Activated naive CD8-positive, alpha-beta T cell treated with anti-CD3 and anti-CD28 coated beads for 36 hours (primary cell): ENCODE measurements at regions not wholly inside any gene's neighbourhood (a gene's known extent, or its start where the extent isn't known, plus 50 kb on each side); places are given as distances from the start of the nearest gene placed in this dataset.
"Not testable (repeated sequence)": the region's sequence is repeated elsewhere in the genome, so short reads cannot be mapped to it uniquely, and the experiment has no call there.

ENCODE experiments used
- DNase-seq: peaks from one replicate; pipeline ENCODE4 v3.0.0; 2021
- H3K27ac Mint-ChIP-seq: one replicate; pipeline ENCODE4 v1.8.0; 2022; ENCODE audit warnings: mild to moderate bottlenecking, moderate library complexity, mixed read lengths
- H3K27me3 Mint-ChIP-seq: one replicate; pipeline ENCODE4 v1.8.0; 2022; ENCODE audit warnings: mild to moderate bottlenecking, mixed read lengths
- H3K36me3 Mint-ChIP-seq: one replicate; pipeline ENCODE4 v1.8.0; 2021; ENCODE audit warnings: mild to moderate bottlenecking, mixed read lengths
- H3K4me1 Mint-ChIP-seq: one replicate; pipeline ENCODE4 v1.8.0; 2021; ENCODE audit warnings: mixed read lengths
- H3K4me3 Mint-ChIP-seq: one replicate; pipeline ENCODE4 v1.8.0; 2022; ENCODE audit warnings: mild to moderate bottlenecking, moderate library complexity, mixed read lengths
- H3K9me3 Mint-ChIP-seq: one replicate; pipeline ENCODE4 v1.8.0; 2022; ENCODE audit warnings: mixed read lengths

DNA sequence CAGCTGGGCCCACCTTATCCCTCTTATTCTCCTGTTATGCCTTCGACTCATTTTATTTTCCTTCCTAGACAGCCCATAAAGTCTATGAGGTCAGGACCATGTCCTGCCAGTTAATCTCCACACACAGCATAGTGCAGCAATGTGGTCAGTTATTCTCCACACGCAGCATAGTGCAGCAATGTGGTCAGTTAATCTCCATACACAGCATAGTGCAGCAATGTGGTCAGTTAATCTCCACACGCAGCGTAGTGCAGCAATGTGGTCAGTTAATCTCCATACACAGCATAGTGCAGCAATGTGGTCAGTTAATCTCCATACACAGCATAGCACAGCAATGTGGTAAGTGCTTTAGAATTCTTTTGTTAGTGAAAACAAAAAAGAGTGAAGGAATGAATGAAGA is 77.8 kb downstream of the TEX36 start:
- Mint-ChIP-seq H3K36me3 (no peaks in the 10 kb centered on the region), H3K4me1 (no peaks in the 10 kb centered on the region), H3K9me3 (peaks cover 3% of the 10 kb centered on the region), H3K4me3 (no peak overlapping the region), H3K27ac (no peak overlapping the region), H3K27me3 (peaks cover 4% of the 10 kb centered on the region)
- DNase-seq, result no peak

DNA sequence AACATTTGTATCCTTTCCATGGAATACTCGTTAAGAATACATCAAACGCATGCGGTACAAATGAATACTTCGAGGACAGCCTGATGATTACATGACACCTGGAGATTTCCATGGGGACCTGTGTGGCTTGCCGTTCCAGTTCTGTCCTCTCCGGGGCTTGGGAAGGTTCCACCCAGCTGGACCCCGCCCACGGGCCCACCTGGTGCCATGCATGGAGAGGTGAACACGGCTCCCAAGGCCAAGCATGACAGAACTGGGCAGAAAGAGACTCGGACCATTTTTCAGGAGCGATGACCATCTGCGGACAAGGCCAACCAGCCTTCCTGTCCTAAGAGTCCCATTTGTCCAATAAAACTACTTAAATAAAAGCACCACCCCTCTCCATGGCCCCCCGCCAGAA is 80.1 kb downstream of the TEX36 start:
- Mint-ChIP-seq H3K9me3 (peaks cover 3% of the 10 kb centered on the region), H3K4me3 (no peak overlapping the region), H3K27ac (no peak overlapping the region), H3K27me3 (peaks cover 4% of the 10 kb centered on the region), H3K36me3 (no peaks in the 10 kb centered on the region), H3K4me1 (no peaks in the 10 kb centered on the region)
- no peak for DNase-seq

DNA sequence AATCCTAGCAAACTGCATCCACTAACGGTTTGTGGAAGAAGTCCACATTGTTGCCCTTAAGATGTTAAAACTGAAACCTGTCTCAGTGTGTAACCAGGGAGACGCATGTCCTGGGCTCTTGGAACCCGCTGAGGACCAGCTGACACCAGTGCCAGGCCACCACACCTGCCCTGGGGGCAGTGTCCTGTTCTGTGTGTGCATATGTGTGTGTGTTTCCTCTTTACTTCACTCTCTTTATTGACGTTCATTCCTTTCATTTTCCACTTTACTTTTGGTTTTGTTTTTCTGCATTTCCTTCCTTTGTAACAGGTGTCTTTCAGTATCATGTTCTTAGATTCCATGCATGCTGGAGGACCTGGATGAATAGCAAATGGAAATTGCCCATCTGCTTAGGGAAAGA is 83.8 kb downstream of the TEX36 start:
- no peaks in the 10 kb centered on the region for H3K4me1 Mint-ChIP-seq
- peaks cover 6% of the 10 kb centered on the region for H3K27me3 Mint-ChIP-seq
- H3K27ac Mint-ChIP-seq, result no peak overlapping the region
- H3K4me3 Mint-ChIP-seq, result no peak overlapping the region
- H3K36me3 Mint-ChIP-seq, result no peaks in the 10 kb centered on the region
- DNase-seq, result no peak
- H3K9me3 Mint-ChIP-seq, result peaks cover 17% of the 10 kb centered on the region

DNA sequence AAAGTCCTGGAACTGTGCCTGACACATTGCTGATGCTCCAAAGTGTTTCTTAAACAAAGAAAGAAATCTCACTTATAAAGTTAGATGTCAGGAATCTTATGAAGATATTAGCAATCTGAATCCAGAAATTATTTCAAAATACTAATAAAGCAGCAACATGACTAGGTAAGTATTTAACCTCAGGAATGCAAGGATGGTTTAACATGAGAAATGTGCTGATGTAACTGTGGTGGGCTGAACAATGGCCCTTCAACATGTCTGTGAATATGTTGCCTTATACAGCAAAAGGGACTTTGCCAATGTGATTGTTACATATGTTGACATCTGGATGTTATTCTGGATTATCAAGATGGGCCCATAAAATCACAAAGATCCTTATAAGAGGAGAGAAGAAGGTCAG is 87.1 kb downstream of the TEX36 start:
- H3K9me3 Mint-ChIP-seq, result peaks cover 17% of the 10 kb centered on the region
- no peak overlapping the region for H3K27ac Mint-ChIP-seq
- no peaks in the 10 kb centered on the region for H3K36me3 Mint-ChIP-seq
- H3K27me3 Mint-ChIP-seq, result peaks cover 12% of the 10 kb centered on the region
- DNase-seq, result no peak
- H3K4me3 Mint-ChIP-seq, result no peak overlapping the region
- no peaks in the 10 kb centered on the region for H3K4me1 Mint-ChIP-seq

DNA sequence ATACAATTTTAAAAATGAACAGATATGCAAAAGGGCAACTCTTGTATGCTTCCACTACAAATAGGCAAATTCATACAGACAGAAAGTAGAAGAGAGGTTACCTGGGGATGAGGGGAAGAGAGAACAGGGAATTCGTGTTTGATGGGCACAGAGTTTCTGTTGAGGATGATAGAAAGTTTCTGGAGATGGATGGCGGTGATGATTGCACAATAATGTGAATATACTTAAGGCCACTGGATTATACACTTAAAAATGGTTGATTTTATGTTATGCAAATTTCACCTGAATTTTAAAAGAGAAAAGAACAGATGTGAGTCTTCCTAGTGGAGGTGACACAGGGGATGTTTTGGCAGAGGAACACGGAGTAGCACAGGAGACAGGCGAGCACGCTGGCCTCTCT is 89.3 kb downstream of the TEX36 start:
- Mint-ChIP-seq H3K9me3 (peaks cover 14% of the 10 kb centered on the region), H3K4me1 (no peaks in the 10 kb centered on the region), H3K36me3 (no peaks in the 10 kb centered on the region), H3K27ac (no peak overlapping the region), H3K4me3 (no peak overlapping the region), H3K27me3 (peaks cover 12% of the 10 kb centered on the region)
- DNase-seq, result no peak

DNA sequence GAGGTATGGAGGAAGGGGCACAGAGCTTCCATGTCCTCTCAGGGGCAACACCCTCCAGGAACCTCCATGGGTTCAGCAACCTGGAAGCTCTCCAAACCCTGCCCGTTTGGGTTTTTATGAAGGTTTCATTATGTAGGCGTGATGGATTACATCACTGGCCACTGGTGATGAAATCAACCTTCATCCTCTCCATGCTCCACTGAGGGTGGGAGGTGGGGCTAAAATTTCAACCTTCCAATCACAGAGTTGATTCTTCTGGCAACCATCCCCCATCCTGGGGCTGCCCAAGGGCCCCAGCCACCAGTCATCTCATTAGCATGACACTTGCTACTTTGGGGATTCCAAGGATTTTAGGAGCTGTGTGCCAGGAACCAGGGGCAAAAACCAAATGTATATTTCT is 90.1 kb downstream of the TEX36 start:
- peaks cover 16% of the 10 kb centered on the region for H3K27me3 Mint-ChIP-seq
- no peak overlapping the region for H3K27ac Mint-ChIP-seq
- H3K9me3 Mint-ChIP-seq, result peaks cover 16% of the 10 kb centered on the region
- H3K36me3 Mint-ChIP-seq, result no peaks in the 10 kb centered on the region
- H3K4me1 Mint-ChIP-seq, result no peaks in the 10 kb centered on the region
- no peak for DNase-seq
- H3K4me3 Mint-ChIP-seq, result no peak overlapping the region

DNA sequence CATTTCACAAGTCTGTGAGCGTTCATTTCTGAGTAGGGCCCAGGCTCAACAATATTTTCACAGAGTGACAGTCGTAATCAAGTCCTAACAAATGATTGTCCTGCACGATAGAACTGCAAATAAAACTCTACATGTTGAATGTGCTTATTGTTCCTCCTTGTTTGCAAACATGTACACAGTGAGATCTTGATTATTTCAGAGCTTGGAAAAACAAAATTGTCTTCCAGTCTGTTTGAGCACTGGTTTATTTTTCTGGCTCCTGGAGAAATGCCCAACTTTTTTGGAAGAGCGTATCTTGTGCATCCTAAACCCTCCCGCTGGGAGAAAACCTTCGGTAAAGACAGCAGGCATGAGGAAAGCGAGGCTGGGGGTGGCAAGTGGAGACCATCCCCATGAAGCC is 91.1 kb downstream of the TEX36 start:
- Mint-ChIP-seq H3K27me3 (peaks cover 19% of the 10 kb centered on the region), H3K4me3 (no peak overlapping the region), H3K9me3 (peaks cover 17% of the 10 kb centered on the region), H3K4me1 (no peaks in the 10 kb centered on the region), H3K36me3 (no peaks in the 10 kb centered on the region), H3K27ac (no peak overlapping the region)
- DNase-seq, result no peak

DNA sequence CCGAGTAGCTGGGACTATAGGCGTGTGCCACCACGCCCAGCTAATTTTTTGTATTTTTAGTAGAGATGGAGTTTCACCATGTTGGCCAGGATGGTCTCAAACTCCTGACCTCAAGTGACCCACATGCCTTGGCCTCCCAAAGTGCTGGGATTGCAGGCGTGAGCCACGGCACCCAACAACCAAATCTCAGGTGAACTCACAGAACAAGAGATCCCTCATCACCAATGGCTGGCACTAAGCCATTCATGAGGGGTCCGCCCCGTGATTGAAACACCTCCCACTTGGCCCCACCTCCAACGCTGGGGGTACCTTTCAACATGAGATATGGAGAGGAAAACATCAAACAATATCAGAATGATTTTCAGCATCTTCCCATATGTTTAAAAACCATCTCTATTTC is 94.2 kb downstream of the TEX36 start:
- not testable (repeated sequence) for H3K9me3 Mint-ChIP-seq, H3K4me3 Mint-ChIP-seq, H3K27ac Mint-ChIP-seq, H3K4me1 Mint-ChIP-seq, DNase-seq, H3K36me3 Mint-ChIP-seq
- peaks cover 20% of the 10 kb centered on the region for H3K27me3 Mint-ChIP-seq

DNA sequence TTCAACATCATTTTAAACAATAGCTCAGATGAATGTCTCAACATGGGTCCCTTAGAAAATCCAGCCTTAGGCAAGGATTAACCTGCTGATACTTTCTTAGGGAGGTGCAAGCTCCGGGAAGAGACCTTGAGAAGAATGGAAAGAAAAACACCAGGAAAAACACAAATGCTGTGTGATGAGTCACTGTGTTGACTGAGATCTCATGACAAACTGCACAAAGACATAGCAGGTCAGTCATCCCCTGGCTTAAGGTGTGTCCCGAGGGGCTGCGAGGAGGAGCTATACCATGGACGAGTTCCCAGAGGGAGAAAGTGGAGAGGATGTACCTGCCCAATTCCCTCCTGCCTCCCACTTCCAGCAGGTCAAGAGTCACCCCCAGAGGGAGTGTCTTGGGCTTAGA is 98.0 kb downstream of the TEX36 start:
- Mint-ChIP-seq H3K27ac (no peak overlapping the region), H3K9me3 (peaks cover 5% of the 10 kb centered on the region), H3K4me1 (no peaks in the 10 kb centered on the region), H3K36me3 (no peaks in the 10 kb centered on the region), H3K27me3 (peaks cover 10% of the 10 kb centered on the region), H3K4me3 (no peak overlapping the region)
- DNase-seq, result no peak

DNA sequence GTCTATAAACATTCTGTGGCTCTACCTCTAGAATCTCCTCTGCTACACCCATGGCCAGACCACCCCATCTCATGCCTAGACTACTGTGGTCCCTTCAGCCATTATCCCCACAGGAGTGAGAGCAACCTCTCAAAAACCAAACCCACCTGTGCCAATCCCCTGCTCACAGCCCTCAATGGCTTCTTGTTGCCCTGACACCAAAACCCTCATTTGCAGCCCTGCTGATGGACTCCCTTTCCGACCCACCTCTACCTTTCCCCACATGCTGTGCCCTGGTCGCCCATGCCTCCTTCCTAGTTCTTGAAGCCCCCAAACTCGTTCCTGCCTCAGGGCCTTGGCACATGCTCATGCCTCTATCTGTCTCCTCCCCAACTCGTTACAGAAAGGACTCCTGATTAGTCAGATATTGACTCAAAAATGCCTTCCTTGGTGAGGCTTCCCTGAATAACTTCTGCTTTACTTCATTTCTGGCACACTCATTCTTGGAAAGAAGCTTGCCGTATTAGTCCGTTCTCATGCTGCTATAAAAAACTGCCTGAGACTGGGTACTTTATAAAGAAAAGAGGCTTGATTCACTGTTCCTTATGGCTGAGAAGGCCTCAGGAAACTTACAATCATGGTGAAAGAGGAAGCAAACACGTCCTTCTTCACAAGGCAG is 104.2 kb downstream of the TEX36 start:
- DNase-seq, result no peak
- Mint-ChIP-seq H3K9me3 (peaks cover 1% of the 10 kb centered on the region), H3K27me3 (peaks cover 3% of the 10 kb centered on the region), H3K4me1 (no peaks in the 10 kb centered on the region), H3K27ac (no peak overlapping the region), H3K36me3 (no peaks in the 10 kb centered on the region), H3K4me3 (no peak overlapping the region)

DNA sequence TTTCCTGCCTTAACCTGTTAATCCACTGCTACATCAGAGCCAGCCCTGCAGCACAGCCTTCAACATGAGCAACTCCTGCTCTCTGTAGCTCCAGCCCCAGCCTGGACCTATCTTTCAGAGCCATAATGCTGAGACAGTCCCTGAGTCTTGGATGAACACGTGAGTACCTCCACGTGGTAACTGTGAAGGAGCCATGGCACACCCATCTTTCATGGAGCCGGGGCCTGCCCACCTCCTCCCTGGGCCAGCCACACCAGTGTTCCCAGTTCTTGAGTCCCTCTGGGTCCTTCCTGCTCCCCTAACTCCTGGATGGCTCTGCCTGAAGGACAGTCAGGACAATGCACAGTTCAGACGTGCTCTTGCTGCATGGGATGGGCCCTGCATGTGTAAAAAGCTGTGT is 107.1 kb downstream of the TEX36 start:
- H3K4me3 Mint-ChIP-seq, result no peak overlapping the region
- H3K9me3 Mint-ChIP-seq, result peaks cover 1% of the 10 kb centered on the region
- peaks cover 4% of the 10 kb centered on the region for H3K27me3 Mint-ChIP-seq
- no peak for DNase-seq
- H3K27ac Mint-ChIP-seq, result no peak overlapping the region
- no peaks in the 10 kb centered on the region for H3K4me1 Mint-ChIP-seq
- H3K36me3 Mint-ChIP-seq, result no peaks in the 10 kb centered on the region

DNA sequence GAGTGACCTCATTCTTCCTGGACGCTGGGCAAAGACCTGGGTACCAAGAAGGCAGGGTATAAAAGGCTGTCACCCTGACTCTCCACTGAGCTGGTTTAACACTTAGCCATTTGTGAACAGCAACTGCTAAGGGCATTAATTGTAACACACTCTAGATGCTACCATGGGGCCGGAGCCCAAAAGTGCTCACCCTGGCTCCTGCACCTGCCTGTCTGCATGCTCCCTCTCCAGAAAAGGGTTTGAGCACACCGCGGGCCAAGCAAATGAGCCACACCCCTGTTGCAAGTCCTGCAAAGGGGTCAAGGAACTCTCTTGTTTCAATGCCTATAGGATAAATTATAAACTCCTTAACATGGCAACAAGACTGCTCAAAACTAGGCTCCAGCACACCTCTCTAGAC is 114.8 kb downstream of the TEX36 start:
- H3K27me3 Mint-ChIP-seq, result peaks cover 15% of the 10 kb centered on the region
- H3K4me1 Mint-ChIP-seq, result no peaks in the 10 kb centered on the region
- H3K9me3 Mint-ChIP-seq, result peaks cover 2% of the 10 kb centered on the region
- DNase-seq, result no peak
- no peaks in the 10 kb centered on the region for H3K36me3 Mint-ChIP-seq
- no peak overlapping the region for H3K4me3 Mint-ChIP-seq
- no peak overlapping the region for H3K27ac Mint-ChIP-seq

DNA sequence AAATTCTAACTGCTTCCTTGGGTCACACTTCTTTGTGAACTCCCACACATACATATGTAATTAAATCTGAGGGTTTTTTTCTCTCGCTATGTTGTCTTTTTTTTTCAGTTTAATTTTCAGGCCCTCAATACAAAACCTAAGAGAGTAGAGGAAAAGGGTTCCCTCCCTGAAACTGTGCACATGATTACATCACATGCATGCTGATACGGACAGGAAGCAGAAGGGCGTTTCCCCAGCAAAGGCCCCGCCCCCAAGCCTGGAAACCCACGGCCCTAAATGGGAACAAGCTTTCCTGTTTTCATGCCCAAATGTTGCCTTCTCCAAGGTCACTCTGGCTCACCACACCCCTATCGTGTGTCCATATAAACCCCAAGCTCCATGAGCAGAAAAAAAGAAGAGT is 115.4 kb downstream of the TEX36 start:
- Mint-ChIP-seq H3K27me3 (peaks cover 15% of the 10 kb centered on the region), H3K36me3 (no peaks in the 10 kb centered on the region), H3K27ac (no peak overlapping the region), H3K4me1 (no peaks in the 10 kb centered on the region), H3K4me3 (no peak overlapping the region), H3K9me3 (peaks cover 2% of the 10 kb centered on the region)
- DNase-seq, result no peak

DNA sequence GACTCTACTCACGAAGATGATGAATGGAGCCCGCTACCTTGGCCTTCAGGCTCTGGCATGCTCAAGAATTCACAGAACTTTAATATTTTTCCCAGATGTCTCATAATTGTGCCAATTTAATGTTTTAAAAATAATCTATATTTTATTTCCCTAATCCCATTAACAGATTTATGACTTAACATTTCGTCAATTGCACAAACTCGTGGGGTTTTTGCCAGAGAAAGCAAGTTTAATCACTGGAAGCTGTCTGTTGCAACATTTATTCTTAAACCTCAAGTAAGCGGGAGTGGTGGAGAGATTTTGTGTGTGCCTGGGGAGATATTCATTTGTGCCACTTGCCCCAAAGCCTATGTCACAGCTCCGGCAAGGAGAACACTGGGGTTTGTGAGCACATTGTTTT is 117.9 kb downstream of the TEX36 start:
- Mint-ChIP-seq H3K27me3 (peaks cover 22% of the 10 kb centered on the region), H3K9me3 (peaks cover 5% of the 10 kb centered on the region)

DNA sequence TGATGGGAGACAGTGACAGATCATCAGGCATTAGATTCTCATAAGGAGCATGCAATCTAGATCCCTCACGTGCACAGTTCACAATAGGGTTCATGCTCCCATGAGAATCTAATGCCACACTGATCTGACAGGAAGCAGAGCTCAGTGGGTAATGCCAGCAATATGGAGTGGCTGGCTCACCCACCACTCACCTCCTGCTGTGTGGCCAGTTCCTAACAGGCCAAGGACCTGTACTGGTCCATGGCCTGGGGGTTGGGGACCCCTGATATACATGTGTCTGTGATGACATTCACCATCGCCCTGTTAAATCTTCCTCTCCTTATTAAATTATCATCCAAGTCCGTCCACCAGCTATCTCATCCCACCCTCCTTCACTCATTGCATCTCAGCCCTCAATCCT is 118.4 kb downstream of the TEX36 start:
- H3K27ac Mint-ChIP-seq, result no peak overlapping the region
- DNase-seq, result no peak
- no peaks in the 10 kb centered on the region for H3K4me1 Mint-ChIP-seq
- H3K4me3 Mint-ChIP-seq, result no peak overlapping the region
- H3K36me3 Mint-ChIP-seq, result no peaks in the 10 kb centered on the region
- peaks cover 22% of the 10 kb centered on the region for H3K27me3 Mint-ChIP-seq
- peaks cover 5% of the 10 kb centered on the region for H3K9me3 Mint-ChIP-seq

More for the DNA sequence above, 117.9 kb downstream of the TEX36 start:
- no peaks in the 10 kb centered on the region for H3K36me3 Mint-ChIP-seq
- no peak overlapping the region for H3K27ac Mint-ChIP-seq
- no peak overlapping the region for H3K4me3 Mint-ChIP-seq
- H3K4me1 Mint-ChIP-seq, result no peaks in the 10 kb centered on the region
- no peak for DNase-seq

DNA sequence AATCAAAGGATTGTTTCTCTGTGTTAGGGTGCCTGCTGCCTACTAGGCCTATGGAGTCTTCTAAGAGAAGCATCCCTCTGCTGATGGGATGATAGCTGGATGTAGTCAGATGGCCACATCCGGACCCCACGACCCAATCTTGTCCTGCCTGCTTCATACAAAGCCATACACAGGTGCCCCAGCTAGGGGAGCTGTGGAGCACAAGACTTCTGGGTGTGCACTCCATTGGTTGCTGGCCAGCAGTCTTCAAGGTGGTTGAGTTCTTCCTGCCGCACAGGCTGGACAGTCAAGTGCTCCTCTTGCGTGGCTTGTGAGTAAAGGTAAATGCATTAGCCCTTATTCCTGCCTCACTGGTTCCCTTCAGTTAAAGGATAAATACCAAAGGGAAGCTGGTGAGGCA is 120.2 kb downstream of the TEX36 start:
- Mint-ChIP-seq H3K27ac (no peak overlapping the region), H3K4me1 (peaks cover 2% of the 10 kb centered on the region), H3K9me3 (peaks cover 3% of the 10 kb centered on the region), H3K36me3 (no peaks in the 10 kb centered on the region), H3K27me3 (peaks cover 25% of the 10 kb centered on the region), H3K4me3 (no peak overlapping the region)
- no peak for DNase-seq

DNA sequence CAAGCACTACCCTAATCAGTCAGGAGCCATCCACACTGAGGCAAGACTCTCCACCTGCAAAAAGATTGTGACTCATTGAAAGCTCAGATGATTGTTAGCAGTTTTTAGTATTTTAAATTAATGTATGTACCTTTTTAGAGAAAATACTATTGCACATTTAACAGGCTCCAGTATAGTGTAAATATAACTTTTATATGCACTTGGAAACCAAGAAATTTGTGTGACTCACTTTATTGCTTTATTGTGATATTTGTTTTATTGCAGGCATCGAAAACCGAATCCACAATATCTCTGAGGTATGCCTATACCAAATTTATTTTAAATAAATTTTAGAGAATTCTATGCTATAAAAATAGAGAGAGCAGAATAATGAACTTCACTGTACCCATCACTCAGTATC is 122.0 kb downstream of the TEX36 start:
- Mint-ChIP-seq H3K4me3 (no peak overlapping the region), H3K27ac (no peak overlapping the region), H3K9me3 (peaks cover 3% of the 10 kb centered on the region), H3K4me1 (peaks cover 2% of the 10 kb centered on the region), H3K27me3 (peaks cover 21% of the 10 kb centered on the region), H3K36me3 (no peaks in the 10 kb centered on the region)
- DNase-seq, result no peak
